Lower leg skin (tissue), 4 donors: ENCODE measurements at regions not wholly inside any gene's neighbourhood (a gene's known extent, or its start where the extent isn't known, plus 50 kb on each side); places are given as distances from the start of the nearest gene placed in this dataset.
"Not testable (repeated sequence)": the region's sequence is repeated elsewhere in the genome, so short reads cannot be mapped to it uniquely, and the experiment has no call there.

Experiments used
- DNase-seq, 2 donors: peaks; one replicate each; pipeline ENCODE4 v3.0.0-alpha.2; 2019; ENCODE audit warnings: low spot score in 2 of 2
- H3K4me3 ChIP-seq: fragments of 200-600 bp; sonication (generic); 2 replicates; pipeline ENCODE4 v1.5.1; 2017; ENCODE audit warnings: mild to moderate bottlenecking, low read depth; ENCODE audit not compliant: poor library complexity, severe bottlenecking
- CTCF ChIP-seq, 3 donors: fragments of 450-650 bp; IDR thresholded peaks; one replicate each; pipeline ENCODE4 v1.5.1; 2016; ENCODE audit warnings: antibody characterized with exemption in 3 of 3, mild to moderate bottlenecking in 3 of 3, moderate library complexity in 2 of 3
- WGBS, 2 donors: methylation state at CpG; one replicate each; pipeline ENCODE4 v1.1.5; 2018; 5-methylcytosine and 5-hydroxymethylcytosine counted together
- intact Hi-C: fragments of 100-400 bp; cut with DNase I; formaldehyde crosslinking; loops from one replicate; pipeline ENCODE4 v1.15.0; 2023; ENCODE audit warnings: low total_unique reads

- WGBS, 2 donors: 88 to 93% methylated on average over 1 of the region's 3 CpGs
- H3K4me3 ChIP-seq, DNase-seq, intact Hi-C loops: not testable (repeated sequence)
Measured at GRCh38 chr1:144516172-144516571, 54.7 kb upstream of the NBPF15 start.

- intact Hi-C loops, H3K4me3 ChIP-seq, DNase-seq: not testable (repeated sequence)
- 91 to 93% methylated on average over 2 of the region's 2 CpGs for WGBS, 2 donors
Measured at GRCh38 chr1:144516906-144517305, 55.4 kb upstream of the NBPF15 start.

GRCh38 chr1:144518439-144518838 is 57.0 kb upstream of the NBPF15 start:
- intact Hi-C loops, H3K4me3 ChIP-seq, DNase-seq: not testable (repeated sequence)
- WGBS, 2 donors: 52% methylated on average over 5 of the region's 9 CpGs; no CpG with 5 or more reads in 1 of the 2 donors

GRCh38 chr1:144519528-144520189 is 58.2 kb upstream of the NBPF15 start:
- H3K4me3 ChIP-seq, DNase-seq, intact Hi-C loops: not testable (repeated sequence)
- WGBS, 2 donors: 34 to 59% methylated on average over 6 to 8 of the region's 12 CpGs

- H3K4me3 ChIP-seq, intact Hi-C loops: not testable (repeated sequence)
- WGBS, 2 donors: 17 to 19% methylated on average over 30 to 33 of the region's 33 CpGs
- DNase-seq: peak in 1 of 2 donors; percentile 87
Measured at GRCh38 chr1:144523661-144524407, 62.4 kb upstream of the NBPF15 start.

- DNase-seq, intact Hi-C loops, H3K4me3 ChIP-seq: not testable (repeated sequence)
- TF ChIP-seq CTCF (IDR thresholded peaks at IDR 0.05): peak in 1 of 3 donors; percentile 23
- whole genome bisulfite sequencing, 2 donors: 30 to 32% methylated on average over 7 to 9 of the region's 9 CpGs
Measured at GRCh38 chr1:144532156-144532607, 60.5 kb upstream of the PPIAL4F start.

GRCh38 chr1:144533480-144533879 is 59.2 kb upstream of the PPIAL4F start:
- intact Hi-C loops, H3K4me3 ChIP-seq, DNase-seq: not testable (repeated sequence)
- 61 to 65% methylated on average over 3 of the region's 3 CpGs for WGBS, 2 donors

- 64 to 89% methylated on average over 1 of the region's 1 CpG for WGBS, 2 donors
- intact Hi-C loops, H3K4me3 ChIP-seq, DNase-seq: not testable (repeated sequence)
Measured at GRCh38 chr1:144534286-144534685, 58.4 kb upstream of the PPIAL4F start.

- H3K4me3 ChIP-seq, DNase-seq, intact Hi-C loops: not testable (repeated sequence)
- 94 to 95% methylated on average over 1 of the region's 1 CpG for WGBS, 2 donors
Measured at GRCh38 chr1:144536677-144537076, 56.0 kb upstream of the PPIAL4F start.

GRCh38 chr1:144537234-144537633 is 55.5 kb upstream of the PPIAL4F start:
- 66 to 76% methylated on average over 4 to 5 of the region's 5 CpGs for WGBS, 2 donors
- H3K4me3 ChIP-seq, DNase-seq, intact Hi-C loops: not testable (repeated sequence)

- intact Hi-C loops, H3K4me3 ChIP-seq, DNase-seq: not testable (repeated sequence)
- 89 to 94% methylated on average over 6 of the region's 6 CpGs for WGBS, 2 donors
Measured at GRCh38 chr1:144538736-144539135, 54.0 kb upstream of the PPIAL4F start.

- intact Hi-C loops, H3K4me3 ChIP-seq, DNase-seq: not testable (repeated sequence)
- WGBS, 2 donors: 78 to 82% methylated on average over 29 to 31 of the region's 37 CpGs
Measured at GRCh38 chr1:144539191-144539960, 53.3 kb upstream of the PPIAL4F start.
